Retina (tissue), 1 donor: ENCODE measurements at regions not wholly inside any gene's neighbourhood (a gene's known extent, or its start where the extent isn't known, plus 50 kb on each side); places are given as distances from the start of the nearest gene placed in this dataset.

ENCODE experiments used
- DNase-seq: peaks from one replicate; pipeline ENCODE4 v3.0.0-alpha.2; 2016

- DNase-seq, result no peak
Observed at GRCh38 chr15:49751191-49751590, 130.3 kb downstream of the DTWD1 start.

DNA sequence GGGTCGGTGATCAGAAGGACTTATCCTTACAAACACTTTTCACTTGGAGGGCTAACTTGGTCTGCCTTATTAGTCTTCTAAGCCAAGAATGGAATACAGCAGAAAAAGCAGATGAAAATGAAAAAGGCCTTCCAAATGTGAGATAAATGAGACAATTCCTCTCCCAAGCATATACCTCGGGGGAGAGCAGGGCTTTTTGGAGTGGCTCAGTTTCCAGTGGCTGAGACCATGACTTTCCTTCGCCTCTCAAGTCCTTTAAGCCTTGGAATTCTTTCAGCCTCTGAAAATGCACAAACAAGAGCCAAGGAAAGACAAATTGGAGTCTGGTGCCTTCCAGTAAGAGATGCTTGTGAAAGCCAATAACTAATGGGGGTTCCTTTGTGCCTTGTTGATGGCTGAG lies 130.9 kb downstream of the DTWD1 start:
- no peak for DNase-seq

- no peak for DNase-seq
Observed at GRCh38 chr15:49752517-49752916, 131.7 kb downstream of the DTWD1 start.

- DNase-seq, result no peak
Observed at GRCh38 chr15:49758456-49758855, 137.6 kb downstream of the DTWD1 start.

- no peak for DNase-seq
Observed at GRCh38 chr15:49758856-49759255, 138.0 kb downstream of the DTWD1 start.

GRCh38 chr15:49760749-49761148 lies 139.9 kb downstream of the DTWD1 start:
- DNase-seq, result no peak

GRCh38 chr15:49769225-49769624 lies 148.4 kb downstream of the DTWD1 start:
- no peak for DNase-seq

GRCh38 chr15:49789436-49789835 lies 168.6 kb downstream of the DTWD1 start:
- no peak for DNase-seq

GRCh38 chr15:49793943-49794342 lies 173.1 kb downstream of the DTWD1 start:
- DNase-seq, result no peak

DNA sequence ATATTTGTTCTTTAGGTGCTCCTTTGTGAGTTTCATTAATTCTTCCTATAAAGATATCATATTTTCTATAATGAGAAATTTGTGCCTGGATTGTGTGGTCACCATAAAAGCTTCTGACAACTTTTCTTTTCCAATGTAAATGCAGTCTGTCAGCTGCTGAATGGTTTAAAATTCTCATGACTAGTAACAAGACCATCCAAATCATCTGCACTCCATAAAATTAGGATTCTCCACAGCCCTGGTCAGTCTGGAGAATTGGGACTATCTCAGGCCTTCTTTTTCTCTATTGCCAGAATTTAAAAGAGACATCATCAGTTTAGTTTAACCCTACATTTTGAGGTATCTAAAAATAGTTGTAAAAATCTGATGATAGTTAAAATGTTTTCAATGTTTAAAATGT lies 180.9 kb downstream of the DTWD1 start:
- DNase-seq, result no peak
